Glutamatergic neuron (in vitro differentiated cells): ENCODE measurements at regions not wholly inside any gene's neighbourhood (a gene's known extent, or its start where the extent isn't known, plus 50 kb on each side); places are given as distances from the start of the nearest gene placed in this dataset.
A peak's percentile ranks its signal among the peaks of the same experiment; 100 is the strongest.

Experiments
- DNase-seq: peaks from one replicate; pipeline ENCODE4 v3.0.0; 2022
- H3K27ac Mint-ChIP-seq: one replicate; pipeline ENCODE4 v1.8.0; 2020; ENCODE audit warnings: mild to moderate bottlenecking, mixed read lengths, inconsistent platforms; ENCODE audit not compliant: unreplicated experiment
- H3K27me3 Mint-ChIP-seq: one replicate; pipeline ENCODE4 v1.8.0; 2020; ENCODE audit warnings: mild to moderate bottlenecking, moderate library complexity, mixed read lengths, inconsistent platforms; ENCODE audit not compliant: unreplicated experiment
- H3K36me3 Mint-ChIP-seq: one replicate; pipeline ENCODE4 v1.8.0; 2020; ENCODE audit warnings: mild to moderate bottlenecking, mixed read lengths, inconsistent platforms; ENCODE audit not compliant: unreplicated experiment
- H3K4me1 Mint-ChIP-seq: one replicate; pipeline ENCODE4 v1.8.0; 2020; ENCODE audit warnings: mild to moderate bottlenecking, low read depth, mixed read lengths, inconsistent platforms; ENCODE audit not compliant: unreplicated experiment
- H3K4me3 Mint-ChIP-seq: one replicate; pipeline ENCODE4 v1.8.0; 2020; ENCODE audit warnings: mild to moderate bottlenecking, mixed read lengths, inconsistent platforms; ENCODE audit not compliant: unreplicated experiment
- H3K9me3 Mint-ChIP-seq: one replicate; pipeline ENCODE4 v1.8.0; 2020; ENCODE audit warnings: mild to moderate bottlenecking, moderate library complexity, mixed read lengths, inconsistent platforms; ENCODE audit not compliant: unreplicated experiment
- TF ChIP-seq, protein P1 (sequence below): fragments of 200-600 bp; sonication (generic); IDR thresholded peaks from one replicate; pipeline ENCODE4 v1.5.0; 2021; ENCODE audit not compliant: partially characterized antibody, unreplicated experiment

DNA sequence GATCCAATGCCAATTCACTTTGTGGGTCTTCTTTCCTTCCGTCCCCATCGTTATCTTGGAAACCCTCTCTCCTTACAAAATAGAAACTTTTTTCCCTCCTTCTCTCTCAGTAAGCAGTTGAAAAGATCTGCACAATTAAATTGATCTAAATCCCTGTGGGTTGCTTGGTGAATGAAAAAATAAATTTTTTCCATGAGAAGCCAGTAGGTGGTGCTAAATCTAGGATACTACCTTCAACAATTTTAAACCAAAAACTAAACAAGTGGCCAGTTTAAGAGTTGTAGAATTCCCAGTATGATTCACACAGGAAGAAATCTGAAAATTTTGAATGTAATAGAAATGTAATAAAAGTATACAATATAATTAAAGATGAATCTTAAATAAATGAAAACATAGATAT is 990.3 kb upstream of the ZNF722 start:
- H3K36me3 Mint-ChIP-seq: peaks cover 4% of the 10 kb centered on the region
- peaks cover 8% of the 10 kb centered on the region for H3K9me3 Mint-ChIP-seq
- no peak overlapping the region for H3K27ac Mint-ChIP-seq
- no peak overlapping the region for H3K4me3 Mint-ChIP-seq
- peaks cover 4% of the 10 kb centered on the region for H3K27me3 Mint-ChIP-seq
- H3K4me1 Mint-ChIP-seq: no peaks in the 10 kb centered on the region
- TF ChIP-seq, protein P1, sequence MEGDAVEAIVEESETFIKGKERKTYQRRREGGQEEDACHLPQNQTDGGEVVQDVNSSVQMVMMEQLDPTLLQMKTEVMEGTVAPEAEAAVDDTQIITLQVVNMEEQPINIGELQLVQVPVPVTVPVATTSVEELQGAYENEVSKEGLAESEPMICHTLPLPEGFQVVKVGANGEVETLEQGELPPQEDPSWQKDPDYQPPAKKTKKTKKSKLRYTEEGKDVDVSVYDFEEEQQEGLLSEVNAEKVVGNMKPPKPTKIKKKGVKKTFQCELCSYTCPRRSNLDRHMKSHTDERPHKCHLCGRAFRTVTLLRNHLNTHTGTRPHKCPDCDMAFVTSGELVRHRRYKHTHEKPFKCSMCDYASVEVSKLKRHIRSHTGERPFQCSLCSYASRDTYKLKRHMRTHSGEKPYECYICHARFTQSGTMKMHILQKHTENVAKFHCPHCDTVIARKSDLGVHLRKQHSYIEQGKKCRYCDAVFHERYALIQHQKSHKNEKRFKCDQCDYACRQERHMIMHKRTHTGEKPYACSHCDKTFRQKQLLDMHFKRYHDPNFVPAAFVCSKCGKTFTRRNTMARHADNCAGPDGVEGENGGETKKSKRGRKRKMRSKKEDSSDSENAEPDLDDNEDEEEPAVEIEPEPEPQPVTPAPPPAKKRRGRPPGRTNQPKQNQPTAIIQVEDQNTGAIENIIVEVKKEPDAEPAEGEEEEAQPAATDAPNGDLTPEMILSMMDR: no peak
- no peak for DNase-seq

DNA sequence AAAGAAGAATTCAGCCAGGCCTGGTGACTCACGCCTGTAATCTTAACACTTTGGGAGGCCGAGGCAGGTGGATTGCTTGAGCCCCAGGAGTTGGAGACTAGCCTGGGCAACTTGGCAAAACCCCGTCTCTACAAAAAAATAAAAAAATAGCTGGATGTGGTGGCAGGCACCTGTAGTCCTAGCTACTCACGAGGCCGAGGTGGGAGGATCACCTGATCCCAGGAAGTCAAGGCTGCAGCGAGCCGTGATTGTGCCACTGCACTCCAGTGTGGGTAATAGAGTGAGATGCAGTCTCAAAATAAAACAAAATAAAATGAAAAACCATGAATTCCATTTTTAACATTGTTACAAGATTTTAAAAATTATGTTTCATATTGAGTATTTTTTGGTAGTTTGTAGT is 988.9 kb upstream of the ZNF722 start:
- H3K9me3 Mint-ChIP-seq: peaks cover 13% of the 10 kb centered on the region

DNA sequence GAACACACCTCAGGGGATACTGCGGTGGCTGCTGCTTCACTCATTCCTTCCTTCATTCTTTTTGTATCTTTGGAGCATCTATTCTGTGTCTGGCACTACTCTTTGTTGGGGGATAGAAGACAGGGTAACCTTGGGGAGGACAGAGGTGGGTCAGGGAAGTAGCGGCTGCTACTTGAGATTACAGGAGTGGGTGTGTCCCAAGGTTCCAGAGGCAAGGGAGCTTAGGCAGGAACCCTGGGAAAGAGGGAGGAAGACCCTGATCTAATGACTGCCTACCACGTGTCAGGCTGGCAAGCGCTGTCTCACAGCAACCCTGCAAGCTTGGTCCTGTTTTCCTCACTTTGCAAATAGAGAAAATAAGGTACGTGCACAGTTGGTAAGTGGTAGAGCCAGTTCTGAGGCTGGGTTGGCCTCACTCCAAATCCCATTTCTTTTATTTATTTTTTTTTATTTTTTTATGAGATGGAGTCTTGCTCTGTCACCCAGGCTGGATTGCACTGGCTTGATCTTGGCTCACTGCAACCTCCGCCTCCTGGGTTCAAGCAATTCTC is 985.9 kb upstream of the ZNF722 start:
- H3K9me3 Mint-ChIP-seq: peaks cover 22% of the 10 kb centered on the region

More for the DNA sequence above, 988.9 kb upstream of the ZNF722 start:
- Mint-ChIP-seq H3K4me3 (no peak overlapping the region), H3K27me3 (peaks cover 7% of the 10 kb centered on the region), H3K27ac (no peak overlapping the region), H3K4me1 (no peaks in the 10 kb centered on the region), H3K36me3 (peaks cover 10% of the 10 kb centered on the region)
- DNase-seq: no peak
- TF ChIP-seq, protein P1: no peak

DNA sequence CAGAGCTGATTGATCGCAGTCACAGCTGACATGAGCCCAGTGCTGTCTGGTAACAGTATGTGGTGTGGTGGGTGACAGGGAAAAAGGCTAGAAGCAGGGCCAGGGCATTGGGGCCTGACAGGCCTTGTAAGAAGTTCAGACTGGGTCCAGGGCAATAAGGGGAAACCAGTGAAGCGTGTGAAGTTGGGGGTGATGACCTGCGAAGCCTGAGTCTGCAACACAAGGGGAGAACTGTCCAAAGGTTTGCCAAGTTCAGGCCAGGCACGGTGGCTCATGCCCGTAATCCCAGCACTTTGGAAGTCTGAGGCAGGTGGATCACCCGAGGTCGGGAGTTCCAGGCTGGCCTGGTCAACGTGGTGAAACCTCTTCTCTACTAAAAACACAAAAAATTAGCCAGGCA is 983.9 kb upstream of the ZNF722 start:
- Mint-ChIP-seq H3K4me3 (no peak overlapping the region), H3K9me3 (peaks cover 26% of the 10 kb centered on the region), H3K27me3 (peaks cover 12% of the 10 kb centered on the region), H3K4me1 (no peaks in the 10 kb centered on the region), H3K36me3 (peaks cover 19% of the 10 kb centered on the region), H3K27ac (no peak overlapping the region)
- DNase-seq: no peak
- TF ChIP-seq, protein P1: no peak

More for the DNA sequence above, 985.9 kb upstream of the ZNF722 start:
- Mint-ChIP-seq H3K27me3 (peaks cover 12% of the 10 kb centered on the region), H3K4me1 (no peaks in the 10 kb centered on the region), H3K27ac (peak overlapping the region; percentile 19), H3K36me3 (peaks cover 19% of the 10 kb centered on the region), H3K4me3 (no peak overlapping the region)
- TF ChIP-seq, protein P1: no peak
- no peak for DNase-seq

DNA sequence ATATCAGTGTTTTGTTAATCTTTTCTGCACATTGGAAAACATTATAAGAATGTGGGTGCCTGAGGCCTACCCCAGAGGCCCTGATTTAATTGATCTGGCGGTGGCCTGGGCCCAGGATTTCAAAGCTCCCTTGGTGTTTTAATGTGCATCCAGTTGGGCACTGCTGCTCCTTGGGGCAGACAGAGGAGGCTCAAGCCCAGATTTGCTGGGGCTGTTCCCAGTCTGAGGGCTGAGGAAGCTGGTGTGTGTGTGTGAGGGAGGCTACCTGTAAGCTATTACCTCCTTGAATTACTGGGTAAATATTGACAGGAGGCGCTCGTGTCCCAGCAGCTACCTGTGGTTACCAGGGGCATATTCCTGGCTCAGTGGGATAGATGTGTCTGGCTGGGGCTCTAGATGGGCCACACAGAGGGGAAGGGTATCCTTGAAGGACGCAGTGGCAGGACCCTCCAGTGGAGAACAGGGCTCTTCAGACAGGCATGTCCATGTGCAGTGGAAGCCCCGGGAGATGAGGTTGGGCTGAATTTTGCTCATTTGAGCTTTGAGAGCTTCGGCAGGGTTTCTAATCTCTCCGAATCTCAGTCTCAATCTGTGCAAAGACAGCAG is 975.4 kb upstream of the ZNF722 start:
- TF ChIP-seq, protein P1: no peak
- Mint-ChIP-seq H3K36me3 (peaks cover 10% of the 10 kb centered on the region), H3K9me3 (peaks cover 20% of the 10 kb centered on the region), H3K4me3 (no peak overlapping the region), H3K27me3 (no peaks in the 10 kb centered on the region), H3K4me1 (no peaks in the 10 kb centered on the region), H3K27ac (no peak overlapping the region)
- no peak for DNase-seq
